GM18873 (cell line): ENCODE measurements at regions not wholly inside any gene's neighbourhood (a gene's known extent, or its start where the extent isn't known, plus 50 kb on each side); places are given as distances from the start of the nearest gene placed in this dataset.
A peak's percentile ranks its signal among the peaks of the same experiment; 100 is the strongest.

Experiments
- ATAC-seq: cut with Tn5 transposase; IDR thresholded peaks from one replicate; pipeline ENCODE4 v1.9.1; 2021; ENCODE audit warnings: mild to moderate bottlenecking, moderate library complexity, moderate number of reproducible peaks; ENCODE audit not compliant: unreplicated experiment, low FRiP score

DNA sequence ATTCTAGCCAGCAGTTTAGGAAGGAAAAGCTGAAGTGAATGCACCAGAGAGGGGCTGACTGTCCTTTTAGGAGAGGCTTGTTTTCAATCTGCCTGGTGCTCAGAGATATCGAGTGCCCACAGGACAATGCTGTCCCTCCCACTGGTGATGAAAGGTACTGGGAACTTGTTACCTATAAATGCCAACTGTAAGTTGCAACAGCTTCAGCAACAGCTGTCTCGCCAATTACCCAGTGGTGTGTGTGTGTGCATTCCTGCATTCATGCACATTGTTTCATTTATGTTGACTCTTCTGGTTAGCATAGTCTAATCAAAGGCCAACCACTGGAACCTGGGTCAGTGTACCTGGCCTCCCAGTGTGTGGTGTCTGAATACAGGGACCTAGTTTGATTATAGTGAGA, 161.1 kb downstream of the CSNK1G3 start:
- ATAC-seq, result no peak

DNA sequence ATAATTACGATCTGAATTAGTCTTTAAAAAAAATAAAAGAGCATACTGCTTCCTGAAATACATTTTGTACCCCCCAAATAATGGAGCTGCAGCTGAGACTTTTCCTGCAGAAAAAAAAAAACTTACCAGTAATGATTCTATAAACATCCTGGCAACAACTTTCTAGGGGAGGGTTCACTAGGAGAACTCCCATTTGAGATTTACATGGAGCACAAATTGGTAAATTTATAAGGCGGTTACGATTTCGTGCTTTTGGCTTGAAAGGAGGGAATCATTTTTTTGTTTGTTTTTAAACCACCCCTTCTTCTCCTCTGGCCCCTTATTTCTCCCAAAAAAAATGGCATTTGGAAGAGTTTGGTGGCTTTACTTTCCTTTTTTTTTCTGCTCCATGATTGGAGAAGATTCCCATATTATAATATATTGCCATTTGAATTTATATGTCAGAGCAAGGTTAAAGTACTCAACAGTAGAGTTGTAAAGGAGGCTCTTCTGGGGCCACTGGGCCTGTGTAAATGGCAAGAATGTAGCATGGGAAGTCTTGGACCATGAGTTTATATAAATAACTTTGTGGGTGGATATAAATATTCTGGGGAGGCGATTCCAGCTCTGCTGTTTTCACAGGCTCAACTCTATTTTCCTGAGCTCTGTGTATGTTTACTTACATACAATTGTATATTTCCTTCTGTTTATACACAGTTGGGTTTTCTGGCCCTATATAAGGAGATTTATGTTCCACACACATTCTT, 159.9 kb downstream of the CSNK1G3 start:
- no peak for ATAC-seq

DNA sequence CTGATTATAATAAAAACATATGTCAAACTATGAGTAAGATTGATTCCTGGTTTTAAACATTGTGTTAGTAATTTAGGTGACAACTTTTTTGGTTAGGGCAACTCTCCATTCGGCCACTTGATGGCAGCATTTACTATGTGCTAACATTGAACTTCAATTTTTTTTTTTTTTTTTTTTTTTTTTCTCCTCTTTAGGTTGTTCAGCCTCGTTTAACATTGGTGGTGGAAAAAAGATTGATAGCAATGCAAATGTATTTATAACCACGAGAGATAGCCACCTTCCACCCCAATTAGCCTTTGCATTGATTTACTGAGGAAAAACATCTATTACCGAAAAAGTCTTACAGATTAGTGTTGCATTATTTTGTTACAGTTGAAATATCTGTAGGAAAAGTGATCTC, 159.1 kb downstream of the CSNK1G3 start:
- peak; percentile 50 for ATAC-seq
